ENCODE measurements at regions not wholly inside any gene's neighbourhood (a gene's known extent, or its start where the extent isn't known, plus 50 kb on each side); places are given as distances from the start of the nearest gene placed in this dataset.
A peak's percentile ranks its signal among the peaks of the same experiment; 100 is the strongest.

GRCh38 chr2:62423235-62423634, 82.8 kb downstream of the TMEM17 start:
- TF ChIP-seq CTCF (conservative IDR thresholded peaks at IDR 0.05; ENCODE audit: low read depth, low read length) = peak; percentile 34; the same call in 1 of the 2 replicates
- no peak for TF ChIP-seq CEBPB (IDR thresholded peaks at IDR 0.05; ENCODE audit: low read depth, low read length)
- TF ChIP-seq POLR2A (IDR thresholded peaks at IDR 0.05; ENCODE audit: low read depth, low read length) = no peak
- TF ChIP-seq MXI1 (IDR thresholded peaks at IDR 0.05; ENCODE audit: borderline replicate concordance, low read depth, low read length) = no peak
- no peak for TF ChIP-seq NFE2L2 (IDR thresholded peaks at IDR 0.05; ENCODE audit: low read depth, low read length)
- no peak for TF ChIP-seq RFX5 (IDR thresholded peaks at IDR 0.05; ENCODE audit: low read depth, low read length)
- no peak for TF ChIP-seq BHLHE40 (IDR thresholded peaks at IDR 0.05; ENCODE audit: low read depth, low read length)
- no peak for TF ChIP-seq FOS (IDR thresholded peaks at IDR 0.05; ENCODE audit: low read depth, low read length)

Measured in IMR-90 (cell line).